Left hindlimb (tissue), 1 donor: ENCODE measurements at regions not wholly inside any gene's neighbourhood (a gene's known extent, or its start where the extent isn't known, plus 50 kb on each side); places are given as distances from the start of the nearest gene placed in this dataset.

Source experiments
- DNase-seq: peaks from one replicate; pipeline ENCODE4 v3.0.0-alpha.2; 2018

GRCh38 chr12:74915718-74916117 is 293.9 kb downstream of the KCNC2 start:
- DNase-seq = no peak

DNA sequence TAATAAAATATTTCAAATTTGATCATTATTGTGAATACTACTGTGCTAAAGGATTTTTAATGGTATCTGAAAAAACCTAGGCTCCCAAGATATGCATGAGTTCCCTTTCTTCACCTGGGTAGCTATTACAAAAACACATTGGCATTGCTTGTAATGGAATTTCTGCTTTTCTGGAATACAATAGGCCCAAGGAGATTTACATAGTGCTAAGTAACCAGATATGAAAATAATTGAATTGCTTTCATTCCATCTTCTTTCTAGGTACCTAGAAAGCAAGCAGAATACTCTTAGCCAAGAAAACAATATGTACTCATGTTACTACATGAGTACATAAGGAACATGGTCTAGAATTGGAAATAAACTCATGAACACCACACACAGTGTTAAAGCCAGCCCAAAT is 291.9 kb downstream of the KCNC2 start:
- DNase-seq = no peak

DNA sequence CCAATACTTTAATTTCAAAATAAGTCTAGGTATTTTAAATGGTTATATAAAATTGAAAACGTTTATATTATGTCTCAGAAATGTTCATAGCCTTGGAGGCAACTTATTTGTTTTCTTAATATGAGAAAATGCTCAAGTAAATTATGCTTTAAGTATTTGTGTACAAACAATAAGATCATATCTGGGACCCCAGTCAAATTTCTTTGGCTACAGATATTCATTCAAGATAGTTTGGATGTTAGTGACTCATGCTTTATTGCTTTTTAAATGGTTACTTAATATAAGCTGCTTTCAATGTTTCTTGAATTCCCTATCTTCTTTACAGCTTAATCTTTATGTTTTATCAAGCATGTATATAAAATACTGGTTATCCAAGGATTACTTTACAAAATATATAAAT is 291.3 kb downstream of the KCNC2 start:
- no peak for DNase-seq

DNA sequence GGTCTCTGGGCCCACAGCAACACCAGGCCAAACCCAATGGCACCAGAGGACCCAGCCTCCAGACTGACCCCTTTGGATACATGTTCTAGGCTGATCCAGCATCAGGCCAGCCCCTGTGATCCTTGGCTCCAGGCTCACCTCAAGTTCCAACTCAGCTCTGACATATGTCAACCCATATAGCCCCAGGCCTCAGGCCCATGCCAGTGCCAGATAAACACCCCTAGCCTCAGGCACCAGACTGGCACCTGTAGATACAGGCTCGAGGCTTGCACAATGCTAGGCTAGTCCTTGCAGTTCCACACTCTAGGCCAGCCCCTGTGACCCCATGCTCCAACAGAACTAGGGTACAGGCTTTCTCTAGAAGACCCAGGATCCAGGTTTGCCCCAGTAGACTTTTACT is 287.5 kb downstream of the KCNC2 start:
- DNase-seq = no peak

- DNase-seq = no peak
Observed at GRCh38 chr12:74922642-74923041, 287.0 kb downstream of the KCNC2 start.

GRCh38 chr12:74941670-74942069 is 268.0 kb downstream of the KCNC2 start:
- no peak for DNase-seq

GRCh38 chr12:74945771-74946198 is 263.9 kb downstream of the KCNC2 start:
- no peak for DNase-seq

- no peak for DNase-seq
Observed at GRCh38 chr12:74953697-74954096, 255.9 kb downstream of the KCNC2 start.

- DNase-seq = no peak
Observed at GRCh38 chr12:74957231-74957630, 252.4 kb downstream of the KCNC2 start.

DNA sequence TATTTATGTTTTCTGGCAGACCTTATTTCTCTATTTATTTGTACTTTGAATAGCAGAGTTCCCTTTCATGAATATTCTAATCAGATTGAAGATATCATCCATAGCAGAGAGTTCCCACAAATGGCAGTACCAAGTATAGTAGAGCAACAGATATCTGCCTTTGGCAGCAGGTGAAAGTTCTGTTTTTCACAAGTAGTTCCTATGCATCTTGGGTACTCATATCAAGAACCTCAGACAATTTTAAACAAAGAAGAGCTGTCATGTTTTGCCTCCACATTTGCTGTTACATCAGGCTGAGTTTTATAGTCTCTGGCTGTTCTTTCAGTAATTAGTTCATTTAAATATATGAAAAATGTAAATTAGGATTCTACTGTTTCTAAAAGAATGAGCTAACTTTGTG is 252.0 kb downstream of the KCNC2 start:
- DNase-seq = no peak

GRCh38 chr12:74959657-74960056 is 250.0 kb downstream of the KCNC2 start:
- no peak for DNase-seq

GRCh38 chr12:74963304-74963703 is 246.3 kb downstream of the KCNC2 start:
- no peak for DNase-seq

GRCh38 chr12:74963867-74964331 is 245.7 kb downstream of the KCNC2 start:
- DNase-seq = no peak

- no peak for DNase-seq
Observed at GRCh38 chr12:74964390-74964789, 245.2 kb downstream of the KCNC2 start.

DNA sequence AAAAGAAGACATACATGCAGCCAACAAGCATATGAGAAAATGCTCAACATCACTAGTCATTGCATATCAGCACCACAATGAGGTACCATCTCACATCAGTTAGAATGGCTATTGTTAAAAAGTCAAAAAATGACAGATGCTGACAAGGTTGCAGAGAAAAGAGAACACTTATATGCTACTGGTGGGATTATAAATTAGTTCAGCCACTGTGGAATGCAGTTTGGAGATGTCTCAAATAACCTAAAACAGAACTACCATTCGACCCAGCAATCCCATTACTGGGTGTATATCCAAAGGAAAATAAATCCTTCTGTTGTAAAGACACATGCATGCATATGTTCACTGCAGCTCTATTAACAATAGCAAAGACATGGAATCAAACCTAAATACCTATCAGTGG is 238.4 kb downstream of the KCNC2 start:
- DNase-seq = no peak

GRCh38 chr12:74977832-74978481 is 231.7 kb downstream of the KCNC2 start:
- DNase-seq = no peak

DNA sequence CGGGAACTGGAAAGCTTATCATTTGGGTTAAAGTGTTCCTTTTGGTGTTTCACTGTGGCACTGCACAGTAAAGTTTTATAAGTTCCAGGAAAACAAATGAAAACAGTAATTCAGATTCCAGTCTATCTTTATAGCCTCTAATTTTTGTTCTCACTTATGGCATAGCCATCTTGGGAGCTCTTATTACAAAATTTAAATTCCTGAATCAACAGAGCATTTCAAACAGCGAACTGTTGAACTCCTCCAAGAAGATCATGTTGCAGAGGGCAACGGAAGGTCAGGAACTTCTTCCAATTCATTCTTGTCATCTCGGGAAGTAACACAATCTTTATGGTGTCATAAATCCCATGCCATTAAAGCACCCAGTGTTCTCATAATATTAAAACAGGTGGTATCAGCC is 229.1 kb downstream of the KCNC2 start:
- peak; percentile 30 for DNase-seq

- DNase-seq = no peak
Observed at GRCh38 chr12:74981541-74981940, 228.1 kb downstream of the KCNC2 start.

- no peak for DNase-seq
Observed at GRCh38 chr12:74983917-74984316, 225.7 kb downstream of the KCNC2 start.

DNA sequence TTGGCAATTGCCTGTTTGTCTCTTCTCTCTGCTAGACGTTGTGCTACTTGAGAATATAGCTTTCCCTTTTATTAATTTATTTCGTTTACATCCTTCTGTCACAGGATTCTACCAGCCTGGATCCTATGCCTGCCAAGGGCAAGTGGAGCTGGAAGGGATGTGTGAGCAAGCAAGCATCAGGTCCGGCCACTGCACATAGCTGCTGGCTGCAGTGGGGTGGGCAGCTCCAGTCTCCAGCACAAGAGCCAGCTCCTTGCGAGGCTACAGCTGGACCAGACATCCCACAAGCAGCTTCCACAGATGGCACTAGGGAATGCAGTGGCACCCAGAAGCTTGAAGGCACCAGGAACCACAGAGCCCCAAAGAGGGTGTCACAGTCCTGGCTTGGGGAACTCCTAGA is 225.0 kb downstream of the KCNC2 start:
- DNase-seq = no peak

GRCh38 chr12:74985293-74985985 is 224.2 kb downstream of the KCNC2 start:
- no peak for DNase-seq

DNA sequence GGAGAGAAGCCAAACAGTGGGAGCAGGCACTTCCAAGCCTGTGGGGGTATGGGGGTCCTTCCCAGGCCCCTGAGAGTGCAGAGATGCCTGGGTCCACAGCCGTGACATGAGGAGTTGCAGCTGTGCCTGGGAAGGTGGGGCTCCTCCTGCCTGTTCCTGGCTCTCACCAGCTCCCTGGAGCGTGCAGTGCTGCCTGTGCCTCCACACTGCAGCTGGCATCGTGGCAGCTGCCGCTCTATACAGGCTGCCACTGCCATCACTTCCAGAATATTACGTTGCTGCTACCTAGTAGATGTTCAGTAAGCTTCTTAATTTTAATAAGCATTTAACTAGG is 223.7 kb downstream of the KCNC2 start:
- no peak for DNase-seq

- no peak for DNase-seq
Observed at GRCh38 chr12:74988156-74988555, 221.5 kb downstream of the KCNC2 start.
